T-helper 2 cell treated with Interferon-gamma antibody and Interleukin-4, amounts not matched to agents 100 ng/mL and 5 ng/mL, for 36 hours (primary cell): ENCODE measurements at regions not wholly inside any gene's neighbourhood (a gene's known extent, or its start where the extent isn't known, plus 50 kb on each side); places are given as distances from the start of the nearest gene placed in this dataset.

Experiments
- intact Hi-C: fragments of 100-400 bp; cut with micrococcal nuclease; formaldehyde crosslinking; loops from one replicate; pipeline ENCODE4 v1.15.1; 2023

DNA sequence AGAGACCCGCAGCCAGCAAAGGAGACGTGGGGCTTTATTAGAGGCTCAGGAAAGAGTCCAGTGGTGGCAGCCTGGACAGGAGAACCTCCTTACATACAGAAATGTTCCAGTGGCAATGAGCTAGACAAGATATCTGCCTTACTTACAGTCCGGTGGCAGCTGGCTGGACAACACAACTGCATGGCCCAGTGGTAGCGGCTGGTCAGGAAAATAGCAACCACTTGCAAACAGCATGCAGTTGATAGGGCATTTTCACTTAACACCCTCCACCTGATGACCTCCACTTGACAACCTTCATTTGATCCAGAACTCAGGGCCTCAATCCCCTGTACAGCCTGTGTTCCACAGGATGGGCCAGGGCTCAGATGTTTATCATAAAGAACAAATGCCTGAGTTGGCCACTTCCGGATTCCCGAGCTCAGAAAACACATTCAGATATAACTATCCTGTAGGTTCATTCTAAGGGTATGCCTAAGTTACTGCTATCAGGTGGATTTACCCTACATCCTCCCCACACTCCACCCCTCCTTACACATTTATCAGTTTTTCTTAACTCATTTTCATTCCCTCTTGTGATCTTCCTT is 63.3 kb upstream of the ITPRID2 start:
- intact Hi-C loops: no loop called here

DNA sequence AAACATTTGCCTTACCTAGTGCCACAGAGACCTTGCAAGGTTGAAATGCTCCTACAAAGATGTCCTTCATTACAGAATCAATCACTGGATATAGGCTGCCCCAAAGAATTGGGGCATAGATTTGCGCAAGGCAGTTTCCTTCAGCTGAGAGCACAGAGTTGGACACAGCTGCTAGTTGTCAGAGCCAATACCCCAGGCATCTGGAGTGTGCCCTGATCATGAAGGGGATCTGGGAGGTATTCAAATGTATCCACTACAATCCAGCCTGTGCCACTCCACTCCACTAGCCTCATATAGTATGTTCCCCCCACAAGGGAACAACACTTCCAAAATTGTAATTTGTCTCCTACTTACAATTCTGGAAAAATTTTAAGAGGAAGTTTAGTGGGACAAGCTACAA is 62.3 kb upstream of the ITPRID2 start:
- intact Hi-C loops: no loop called here

DNA sequence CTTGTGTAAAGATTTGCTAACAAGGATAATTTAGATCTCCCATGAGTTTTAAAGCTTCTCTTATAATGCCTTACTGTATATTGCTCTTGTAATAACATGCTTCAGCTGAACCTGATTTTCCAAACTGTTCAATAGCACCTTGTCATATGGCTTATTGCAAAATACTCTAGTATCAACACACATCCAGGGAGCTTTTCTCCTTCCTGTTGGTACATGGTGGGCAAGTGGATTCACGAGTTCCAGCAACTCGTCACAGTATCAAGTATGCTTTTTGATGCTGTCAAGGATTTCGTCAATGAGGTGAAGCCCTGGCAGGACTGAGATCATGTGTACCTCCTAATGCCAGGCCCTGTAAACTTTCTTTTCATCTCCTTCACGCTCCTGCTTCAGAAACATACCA is 59.5 kb upstream of the ITPRID2 start:
- intact Hi-C loops: no loop called here

DNA sequence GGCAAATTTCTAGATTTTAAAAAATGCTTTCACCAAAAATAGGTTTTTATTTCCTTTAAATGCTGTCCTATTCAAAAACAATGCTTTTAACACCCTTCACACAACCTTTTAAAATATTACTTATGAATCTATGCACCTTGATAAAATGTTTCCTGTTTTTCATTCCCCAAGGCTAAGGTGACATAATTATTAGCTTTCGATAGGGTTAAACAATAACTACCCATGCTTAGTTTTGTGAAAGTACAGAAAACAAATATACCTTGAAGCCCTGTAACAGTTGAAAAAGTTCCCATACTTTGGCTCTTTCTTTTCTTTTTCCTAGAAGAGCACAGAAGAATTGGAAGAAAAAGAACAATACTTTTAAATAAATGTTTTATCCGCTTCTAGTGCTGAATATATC is 54.9 kb upstream of the ITPRID2 start:
- intact Hi-C loops: no loop called here

DNA sequence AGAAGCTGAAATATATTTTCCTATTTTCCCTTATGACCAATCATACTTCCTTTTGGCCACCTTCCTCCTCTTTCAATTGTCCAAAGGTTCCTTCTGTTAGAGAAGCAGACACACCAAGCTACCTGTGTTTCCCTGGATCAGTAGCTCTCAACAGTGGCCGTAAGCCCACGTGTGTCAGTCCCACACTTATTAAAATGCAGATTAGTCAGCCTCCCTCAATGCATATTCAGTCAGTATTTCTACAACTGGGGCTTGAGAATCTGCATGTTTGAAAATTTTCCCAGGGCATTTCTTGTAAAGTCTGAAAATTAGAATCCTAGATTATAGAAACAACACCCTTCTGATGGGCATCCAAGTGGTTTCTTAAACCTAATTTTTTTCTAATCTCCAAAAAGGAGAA is 54.0 kb upstream of the ITPRID2 start:
- intact Hi-C loops: no loop called here

DNA sequence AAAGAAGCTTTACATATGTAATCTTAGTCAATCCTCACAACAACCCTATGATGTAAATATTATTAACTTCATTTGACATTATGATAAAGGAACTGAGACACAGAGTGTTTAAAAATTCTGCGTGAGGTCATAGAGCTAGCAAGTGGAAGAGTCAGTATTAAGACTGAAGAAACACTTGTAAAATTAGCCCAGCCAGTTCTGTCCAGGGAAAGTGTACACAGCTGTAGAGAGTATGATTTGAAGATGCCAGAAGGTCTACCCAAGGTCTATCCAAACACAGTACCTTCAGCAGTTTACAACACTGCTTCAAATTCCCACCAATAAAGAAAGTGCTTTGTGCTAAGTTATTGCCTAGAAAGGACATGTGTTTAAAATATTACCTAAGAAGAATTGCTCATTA is 51.7 kb upstream of the ITPRID2 start:
- intact Hi-C loops: no loop called here

DNA sequence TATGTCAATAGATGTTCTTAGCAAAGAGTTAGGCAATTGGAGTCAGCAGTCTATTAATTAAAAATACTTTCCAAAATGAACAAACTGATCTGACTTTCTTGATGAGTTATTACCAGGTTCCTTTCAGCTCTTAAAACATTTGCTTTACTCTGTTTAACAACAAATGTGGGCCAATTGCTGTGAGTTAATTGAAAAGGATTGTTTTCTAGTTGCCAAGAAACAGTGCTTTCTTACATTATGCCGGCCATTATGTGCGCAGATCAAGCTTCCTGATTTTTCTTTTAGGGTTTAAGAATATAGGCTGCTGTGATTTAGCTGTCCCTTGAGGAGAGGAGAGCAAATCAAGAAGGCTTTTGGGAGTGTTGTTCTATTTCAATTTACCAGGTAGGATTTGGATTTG is 50.5 kb upstream of the ITPRID2 start:
- intact Hi-C loops: no loop called here
